ENCODE measurements at regions not wholly inside any gene's neighbourhood (a gene's known extent, or its start where the extent isn't known, plus 50 kb on each side); places are given as distances from the start of the nearest gene placed in this dataset.
A peak's percentile ranks its signal among the peaks of the same experiment; 100 is the strongest.

GRCh38 chr1:226816576-226816975, 53.8 kb upstream of the PSEN2 start:
- ATAC-seq (ENCODE audit: low read depth) = no peak
- H3K4me3 ChIP-seq (ENCODE audit: severe bottlenecking) = no peak overlapping the region

GRCh38 chr1:226814751-226815537, 55.5 kb upstream of the PSEN2 start:
- Histone ChIP-seq H3K4me3 (ENCODE audit: severe bottlenecking) (no peak overlapping the region), H3K9me3 (ENCODE audit: severe bottlenecking) (no peaks in the 10 kb centered on the region), H3K27ac (ENCODE audit: poor library complexity, severe bottlenecking) (peak overlapping the region; percentile 53), H3K36me3 (ENCODE audit: low read depth) (no peaks in the 10 kb centered on the region), H3K27me3 (ENCODE audit: insufficient read depth, poor library complexity, severe bottlenecking) (no peaks in the 10 kb centered on the region), H3K4me1 (ENCODE audit: insufficient read depth, poor library complexity, severe bottlenecking) (peaks cover 9% of the 10 kb centered on the region)
- ATAC-seq (ENCODE audit: low read depth) = peak; percentile 97
- no peak for TF ChIP-seq CTCF (IDR thresholded peaks at IDR 0.05; ENCODE audit: poor library complexity, severe bottlenecking)
- DNase-seq (ENCODE audit: low spot score) = peak; percentile 64

More at GRCh38 chr1:226816576-226816975, 53.8 kb upstream of the PSEN2 start:
- Histone ChIP-seq H3K36me3 (ENCODE audit: low read depth) (no peaks in the 10 kb centered on the region), H3K27ac (ENCODE audit: poor library complexity, severe bottlenecking) (no peak overlapping the region), H3K9me3 (ENCODE audit: severe bottlenecking) (no peaks in the 10 kb centered on the region), H3K27me3 (ENCODE audit: insufficient read depth, poor library complexity, severe bottlenecking) (no peaks in the 10 kb centered on the region), H3K4me1 (ENCODE audit: insufficient read depth, poor library complexity, severe bottlenecking) (peaks cover 9% of the 10 kb centered on the region)
- no peak for TF ChIP-seq CTCF (IDR thresholded peaks at IDR 0.05; ENCODE audit: poor library complexity, severe bottlenecking)
- no peak for DNase-seq (ENCODE audit: low spot score)

GRCh38 chr1:226813671-226814591, 56.5 kb upstream of the PSEN2 start:
- DNase-seq (ENCODE audit: low spot score) = no peak
- Histone ChIP-seq H3K27ac (ENCODE audit: poor library complexity, severe bottlenecking) (peak overlapping the region; percentile 53), H3K36me3 (ENCODE audit: low read depth) (no peaks in the 10 kb centered on the region), H3K27me3 (ENCODE audit: insufficient read depth, poor library complexity, severe bottlenecking) (no peaks in the 10 kb centered on the region), H3K9me3 (ENCODE audit: severe bottlenecking) (no peaks in the 10 kb centered on the region), H3K4me1 (ENCODE audit: insufficient read depth, poor library complexity, severe bottlenecking) (peaks cover 9% of the 10 kb centered on the region), H3K4me3 (ENCODE audit: severe bottlenecking) (no peak overlapping the region)
- TF ChIP-seq CTCF (IDR thresholded peaks at IDR 0.05; ENCODE audit: poor library complexity, severe bottlenecking) = no peak
- ATAC-seq (ENCODE audit: low read depth) = no peak

- H3K27me3 ChIP-seq (ENCODE audit: insufficient read depth, poor library complexity, severe bottlenecking) = no peaks in the 10 kb centered on the region
- H3K36me3 ChIP-seq (ENCODE audit: low read depth) = no peaks in the 10 kb centered on the region
- DNase-seq (ENCODE audit: low spot score) (no peak), ATAC-seq (ENCODE audit: low read depth) (no peak)
- H3K4me3 ChIP-seq (ENCODE audit: severe bottlenecking) = no peak overlapping the region
- TF ChIP-seq CTCF (IDR thresholded peaks at IDR 0.05; ENCODE audit: poor library complexity, severe bottlenecking) = no peak
- H3K9me3 ChIP-seq (ENCODE audit: severe bottlenecking) = no peaks in the 10 kb centered on the region
- peaks cover 9% of the 10 kb centered on the region for H3K4me1 ChIP-seq (ENCODE audit: insufficient read depth, poor library complexity, severe bottlenecking)
- no peak overlapping the region for H3K27ac ChIP-seq (ENCODE audit: poor library complexity, severe bottlenecking)
Measured at GRCh38 chr1:226810681-226811080, 59.7 kb upstream of the PSEN2 start.
